SK-N-SH (cell line): ENCODE measurements at regions not wholly inside any gene's neighbourhood (a gene's known extent, or its start where the extent isn't known, plus 50 kb on each side); places are given as distances from the start of the nearest gene placed in this dataset.

Experiments used
- EP300 ChIP-seq, 2 experiments: IDR thresholded peaks; 2 replicates each; pipeline versions ENCODE4 v1.4.0 to v1.6.1; 2012; ENCODE audit warnings: borderline replicate concordance in 1 of 2, low read depth in 1 of 2, low read length in 1 of 2
- EZH2phosphoT487 ChIP-seq: fragments of 200-600 bp; sonication (generic); IDR thresholded peaks from 2 replicates; pipeline ENCODE4 v1.6.1; 2017; ENCODE audit warnings: low read depth, mixed run types, mild to moderate bottlenecking, antibody characterized with exemption, moderate library complexity, borderline replicate concordance
- MXI1 ChIP-seq: IDR thresholded peaks from 2 replicates; pipeline ENCODE4 v1.6.1; 2012; ENCODE audit warnings: mild to moderate bottlenecking, low read depth, low read length, improper control_type of control experiment
- RCOR1 ChIP-seq: fragments of 150-350 bp; IDR thresholded peaks from 2 replicates; pipeline ENCODE4 v1.6.1; 2017; ENCODE audit warnings: antibody characterized with exemption, low read length
- SIN3A ChIP-seq: IDR thresholded peaks from 2 replicates; pipeline ENCODE4 v1.6.1; 2012; ENCODE audit warnings: low read depth, mild to moderate bottlenecking, low read length, moderate library complexity, borderline replicate concordance
- TCF12 ChIP-seq: IDR thresholded peaks from 2 replicates; pipeline ENCODE4 v1.4.0; 2012
- TF ChIP-seq, protein P1 (sequence below): fragments of 200-600 bp; sonication (generic); IDR thresholded peaks from 2 replicates; pipeline ENCODE4 v1.6.1; 2017; ENCODE audit warnings: antibody characterized with exemption, mild to moderate bottlenecking, moderate library complexity
- TF ChIP-seq, protein P2 (sequence below): IDR thresholded peaks from 2 replicates; pipeline ENCODE4 v1.4.0; 2012; ENCODE audit warnings: low read depth, borderline replicate concordance
- TF ChIP-seq, protein P3 (sequence below): IDR thresholded peaks from 2 replicates; pipeline ENCODE4 v1.6.1; 2012; ENCODE audit warnings: mild to moderate bottlenecking, low read depth, low read length, moderate library complexity

DNA sequence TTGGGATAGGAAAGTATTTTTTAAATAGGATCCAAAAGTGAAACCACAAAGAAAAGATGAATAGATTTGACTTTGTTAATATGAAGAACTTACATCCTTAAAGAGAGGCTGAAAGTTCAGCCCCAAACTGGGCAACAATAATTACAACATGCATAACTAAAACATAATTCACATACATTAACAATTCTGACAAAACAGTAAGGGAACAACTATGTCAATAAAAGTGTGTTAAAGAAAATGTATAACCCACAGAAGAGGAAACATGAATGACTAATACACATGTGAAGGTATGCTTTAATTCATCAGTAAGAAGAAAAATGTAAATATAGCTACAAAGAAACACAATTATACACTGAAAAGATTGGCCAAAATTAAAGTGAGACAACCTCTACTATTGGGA lies 1597.6 kb upstream of the MIR17HG start:
- TF ChIP-seq MXI1 (no peak), EZH2phosphoT487 (no peak), SIN3A (no peak), EP300 (IDR thresholded peaks at IDR 0.05; ENCODE audit: borderline replicate concordance in 1 of 2, low read depth in 1 of 2, low read length in 1 of 2) (no peak), RCOR1 (no peak), TCF12 (no peak)
- TF ChIP-seq, protein P1, sequence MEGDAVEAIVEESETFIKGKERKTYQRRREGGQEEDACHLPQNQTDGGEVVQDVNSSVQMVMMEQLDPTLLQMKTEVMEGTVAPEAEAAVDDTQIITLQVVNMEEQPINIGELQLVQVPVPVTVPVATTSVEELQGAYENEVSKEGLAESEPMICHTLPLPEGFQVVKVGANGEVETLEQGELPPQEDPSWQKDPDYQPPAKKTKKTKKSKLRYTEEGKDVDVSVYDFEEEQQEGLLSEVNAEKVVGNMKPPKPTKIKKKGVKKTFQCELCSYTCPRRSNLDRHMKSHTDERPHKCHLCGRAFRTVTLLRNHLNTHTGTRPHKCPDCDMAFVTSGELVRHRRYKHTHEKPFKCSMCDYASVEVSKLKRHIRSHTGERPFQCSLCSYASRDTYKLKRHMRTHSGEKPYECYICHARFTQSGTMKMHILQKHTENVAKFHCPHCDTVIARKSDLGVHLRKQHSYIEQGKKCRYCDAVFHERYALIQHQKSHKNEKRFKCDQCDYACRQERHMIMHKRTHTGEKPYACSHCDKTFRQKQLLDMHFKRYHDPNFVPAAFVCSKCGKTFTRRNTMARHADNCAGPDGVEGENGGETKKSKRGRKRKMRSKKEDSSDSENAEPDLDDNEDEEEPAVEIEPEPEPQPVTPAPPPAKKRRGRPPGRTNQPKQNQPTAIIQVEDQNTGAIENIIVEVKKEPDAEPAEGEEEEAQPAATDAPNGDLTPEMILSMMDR, result no peak
- TF ChIP-seq, protein P2, sequence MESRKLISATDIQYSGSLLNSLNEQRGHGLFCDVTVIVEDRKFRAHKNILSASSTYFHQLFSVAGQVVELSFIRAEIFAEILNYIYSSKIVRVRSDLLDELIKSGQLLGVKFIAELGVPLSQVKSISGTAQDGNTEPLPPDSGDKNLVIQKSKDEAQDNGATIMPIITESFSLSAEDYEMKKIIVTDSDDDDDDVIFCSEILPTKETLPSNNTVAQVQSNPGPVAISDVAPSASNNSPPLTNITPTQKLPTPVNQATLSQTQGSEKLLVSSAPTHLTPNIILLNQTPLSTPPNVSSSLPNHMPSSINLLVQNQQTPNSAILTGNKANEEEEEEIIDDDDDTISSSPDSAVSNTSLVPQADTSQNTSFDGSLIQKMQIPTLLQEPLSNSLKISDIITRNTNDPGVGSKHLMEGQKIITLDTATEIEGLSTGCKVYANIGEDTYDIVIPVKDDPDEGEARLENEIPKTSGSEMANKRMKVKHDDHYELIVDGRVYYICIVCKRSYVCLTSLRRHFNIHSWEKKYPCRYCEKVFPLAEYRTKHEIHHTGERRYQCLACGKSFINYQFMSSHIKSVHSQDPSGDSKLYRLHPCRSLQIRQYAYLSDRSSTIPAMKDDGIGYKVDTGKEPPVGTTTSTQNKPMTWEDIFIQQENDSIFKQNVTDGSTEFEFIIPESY, result no peak
- TF ChIP-seq, protein P3, sequence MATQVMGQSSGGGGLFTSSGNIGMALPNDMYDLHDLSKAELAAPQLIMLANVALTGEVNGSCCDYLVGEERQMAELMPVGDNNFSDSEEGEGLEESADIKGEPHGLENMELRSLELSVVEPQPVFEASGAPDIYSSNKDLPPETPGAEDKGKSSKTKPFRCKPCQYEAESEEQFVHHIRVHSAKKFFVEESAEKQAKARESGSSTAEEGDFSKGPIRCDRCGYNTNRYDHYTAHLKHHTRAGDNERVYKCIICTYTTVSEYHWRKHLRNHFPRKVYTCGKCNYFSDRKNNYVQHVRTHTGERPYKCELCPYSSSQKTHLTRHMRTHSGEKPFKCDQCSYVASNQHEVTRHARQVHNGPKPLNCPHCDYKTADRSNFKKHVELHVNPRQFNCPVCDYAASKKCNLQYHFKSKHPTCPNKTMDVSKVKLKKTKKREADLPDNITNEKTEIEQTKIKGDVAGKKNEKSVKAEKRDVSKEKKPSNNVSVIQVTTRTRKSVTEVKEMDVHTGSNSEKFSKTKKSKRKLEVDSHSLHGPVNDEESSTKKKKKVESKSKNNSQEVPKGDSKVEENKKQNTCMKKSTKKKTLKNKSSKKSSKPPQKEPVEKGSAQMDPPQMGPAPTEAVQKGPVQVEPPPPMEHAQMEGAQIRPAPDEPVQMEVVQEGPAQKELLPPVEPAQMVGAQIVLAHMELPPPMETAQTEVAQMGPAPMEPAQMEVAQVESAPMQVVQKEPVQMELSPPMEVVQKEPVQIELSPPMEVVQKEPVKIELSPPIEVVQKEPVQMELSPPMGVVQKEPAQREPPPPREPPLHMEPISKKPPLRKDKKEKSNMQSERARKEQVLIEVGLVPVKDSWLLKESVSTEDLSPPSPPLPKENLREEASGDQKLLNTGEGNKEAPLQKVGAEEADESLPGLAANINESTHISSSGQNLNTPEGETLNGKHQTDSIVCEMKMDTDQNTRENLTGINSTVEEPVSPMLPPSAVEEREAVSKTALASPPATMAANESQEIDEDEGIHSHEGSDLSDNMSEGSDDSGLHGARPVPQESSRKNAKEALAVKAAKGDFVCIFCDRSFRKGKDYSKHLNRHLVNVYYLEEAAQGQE, result no peak
